ENCODE measurements at regions not wholly inside any gene's neighbourhood (a gene's known extent, or its start where the extent isn't known, plus 50 kb on each side); places are given as distances from the start of the nearest gene placed in this dataset.

DNA sequence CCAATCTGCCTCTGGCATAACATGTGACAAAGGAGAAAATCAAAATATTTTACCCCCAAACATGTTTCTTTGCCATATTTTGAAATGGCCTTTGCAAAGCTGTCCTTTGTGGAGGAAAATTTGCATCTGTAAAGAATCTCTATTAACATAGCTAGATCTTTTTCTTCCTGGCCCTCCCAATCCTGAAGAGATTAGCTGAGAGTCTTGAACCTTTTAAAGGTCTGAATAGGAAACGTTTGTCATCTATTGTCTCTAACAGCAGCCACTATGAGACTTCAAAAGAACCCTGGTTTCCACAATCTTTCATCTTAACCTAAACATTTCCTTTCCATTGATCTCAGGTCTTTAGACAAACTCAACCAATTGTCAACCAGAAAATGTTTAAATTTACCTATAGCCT, 520.9 kb upstream of the TGFBR2 start:
- Mint-ChIP-seq H3K27ac (no peak overlapping the region), H3K36me3 (no peaks in the 10 kb centered on the region), H3K27me3 (ENCODE audit: low read depth in 3 of 3) (peaks cover 0 to 1% (median 0%) of the 10 kb centered on the region in 3 donors), H3K4me1 (peaks cover 14% of the 10 kb centered on the region), H3K4me3 (no peak overlapping the region), H3K9me3 (no peaks in the 10 kb centered on the region)
- intact Hi-C loops (cut with micrococcal nuclease): no loop called here
- Histone ChIP-seq H3K4me2 (replicated peaks; ENCODE audit: extremely low read depth, low read length, poor library complexity, severe bottlenecking) (no peak overlapping the region), H3K9ac (ENCODE audit: insufficient read depth, low read length, poor library complexity, severe bottlenecking) (no peak overlapping the region), H3K27ac (ENCODE audit: low read depth in 1 of 2, low read length in 2 of 2) (no peak overlapping the region), H3K9me3 (replicated peaks in 1 of 2; ENCODE audit: control insufficient read depth in 1 of 2, insufficient read depth in 1 of 2, low read length in 2 of 2) (no peaks in the 10 kb centered on the region), H3K4me1 (ENCODE audit: control insufficient read depth in 1 of 2, insufficient read depth in 2 of 2, low read length in 2 of 2) (no peaks in the 10 kb centered on the region), H3K79me2 (ENCODE audit: insufficient read depth, low read length) (no peaks in the 10 kb centered on the region), H3K27me3 (ENCODE audit: control insufficient read depth in 2 of 2, insufficient read depth in 2 of 2, low read length in 2 of 2) (no peaks in the 10 kb centered on the region), H3K36me3 (replicated peaks in 1 of 2; ENCODE audit: control insufficient read depth in 1 of 2, insufficient read depth in 2 of 2, low read length in 2 of 2) (no peaks in the 10 kb centered on the region), H2AFZ (ENCODE audit: insufficient read depth, low read depth, low read length, poor library complexity, severe bottlenecking) (no peak overlapping the region), H3K4me3 (replicated peaks in 1 of 3; ENCODE audit: low read depth in 2 of 3, low read length in 3 of 3) (no peak overlapping the region), H4K20me1 (ENCODE audit: insufficient read depth, low read length) (no peaks in the 10 kb centered on the region)
- TF ChIP-seq, protein P1, sequence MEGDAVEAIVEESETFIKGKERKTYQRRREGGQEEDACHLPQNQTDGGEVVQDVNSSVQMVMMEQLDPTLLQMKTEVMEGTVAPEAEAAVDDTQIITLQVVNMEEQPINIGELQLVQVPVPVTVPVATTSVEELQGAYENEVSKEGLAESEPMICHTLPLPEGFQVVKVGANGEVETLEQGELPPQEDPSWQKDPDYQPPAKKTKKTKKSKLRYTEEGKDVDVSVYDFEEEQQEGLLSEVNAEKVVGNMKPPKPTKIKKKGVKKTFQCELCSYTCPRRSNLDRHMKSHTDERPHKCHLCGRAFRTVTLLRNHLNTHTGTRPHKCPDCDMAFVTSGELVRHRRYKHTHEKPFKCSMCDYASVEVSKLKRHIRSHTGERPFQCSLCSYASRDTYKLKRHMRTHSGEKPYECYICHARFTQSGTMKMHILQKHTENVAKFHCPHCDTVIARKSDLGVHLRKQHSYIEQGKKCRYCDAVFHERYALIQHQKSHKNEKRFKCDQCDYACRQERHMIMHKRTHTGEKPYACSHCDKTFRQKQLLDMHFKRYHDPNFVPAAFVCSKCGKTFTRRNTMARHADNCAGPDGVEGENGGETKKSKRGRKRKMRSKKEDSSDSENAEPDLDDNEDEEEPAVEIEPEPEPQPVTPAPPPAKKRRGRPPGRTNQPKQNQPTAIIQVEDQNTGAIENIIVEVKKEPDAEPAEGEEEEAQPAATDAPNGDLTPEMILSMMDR (IDR thresholded peaks at IDR 0.05): no peak
- no peak for DNase-seq
- WGBS (ENCODE audit: insufficient coverage): 100% methylated on average over 1 of the region's 1 CpG

DNA sequence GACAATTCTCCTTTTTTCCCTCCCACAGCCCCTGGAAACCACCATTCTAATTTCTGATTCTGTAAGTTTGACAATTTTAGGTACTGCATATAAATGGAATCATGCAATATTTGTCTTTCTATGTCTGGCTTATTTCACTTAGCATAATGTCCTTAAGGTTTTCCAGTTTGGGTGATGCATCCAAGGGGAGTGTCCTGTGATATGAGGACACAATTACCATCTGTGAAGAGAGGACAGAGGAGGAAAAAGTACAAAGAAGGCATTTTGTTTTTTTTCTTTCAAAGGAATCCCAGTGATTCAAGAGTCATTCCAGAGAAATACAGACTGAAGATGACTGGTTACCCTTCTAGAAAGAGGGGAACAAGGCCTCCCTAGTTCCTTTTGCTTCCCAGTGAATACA, 514.7 kb upstream of the TGFBR2 start:
- Histone ChIP-seq H3K79me2 (ENCODE audit: insufficient read depth, low read length) (no peaks in the 10 kb centered on the region), H3K27ac (ENCODE audit: low read depth in 1 of 2, low read length in 2 of 2) (no peak overlapping the region), H3K4me1 (ENCODE audit: control insufficient read depth in 1 of 2, insufficient read depth in 2 of 2, low read length in 2 of 2) (no peaks in the 10 kb centered on the region), H2AFZ (ENCODE audit: insufficient read depth, low read depth, low read length, poor library complexity, severe bottlenecking) (no peak overlapping the region), H3K36me3 (replicated peaks in 1 of 2; ENCODE audit: control insufficient read depth in 1 of 2, insufficient read depth in 2 of 2, low read length in 2 of 2) (no peaks in the 10 kb centered on the region), H3K27me3 (ENCODE audit: control insufficient read depth in 2 of 2, insufficient read depth in 2 of 2, low read length in 2 of 2) (no peaks in the 10 kb centered on the region), H3K4me2 (replicated peaks; ENCODE audit: extremely low read depth, low read length, poor library complexity, severe bottlenecking) (no peak overlapping the region), H3K9ac (ENCODE audit: insufficient read depth, low read length, poor library complexity, severe bottlenecking) (no peak overlapping the region), H3K9me3 (replicated peaks in 1 of 2; ENCODE audit: control insufficient read depth in 1 of 2, insufficient read depth in 1 of 2, low read length in 2 of 2) (peaks cover 0 to 15% of the 10 kb centered on the region in 2 donors), H3K4me3 (replicated peaks in 1 of 3; ENCODE audit: low read depth in 2 of 3, low read length in 3 of 3) (no peak overlapping the region), H4K20me1 (ENCODE audit: insufficient read depth, low read length) (no peaks in the 10 kb centered on the region)
- TF ChIP-seq, protein P1 (IDR thresholded peaks at IDR 0.05): no peak
- DNase-seq: no peak
- Mint-ChIP-seq H3K4me1 (peaks cover 14% of the 10 kb centered on the region), H3K27ac (no peak overlapping the region), H3K4me3 (no peak overlapping the region), H3K27me3 (ENCODE audit: low read depth in 3 of 3) (no peaks in the 10 kb centered on the region), H3K36me3 (no peaks in the 10 kb centered on the region), H3K9me3 (peaks cover 8 to 22% (median 17%) of the 10 kb centered on the region in 7 donors)
- intact Hi-C loops (cut with micrococcal nuclease): no loop called here

Data from CD14-positive monocyte (primary cell).